Keratinocyte (primary cell): ENCODE measurements at regions not wholly inside any gene's neighbourhood (a gene's known extent, or its start where the extent isn't known, plus 50 kb on each side); places are given as distances from the start of the nearest gene placed in this dataset.

ENCODE experiments used
- CTCF ChIP-seq, 3 experiments: IDR thresholded peaks in 1 of 3; conservative IDR thresholded peaks in 1 of 3; optimal IDR thresholded peaks in 1 of 3; 2 replicates in 2 of 3; 3 replicates in 1 of 3; pipeline versions ENCODE3 to v1.5.1; 2011; ENCODE audit warnings: low read length in 3 of 3, mild to moderate bottlenecking in 3 of 3, moderate library complexity in 2 of 3, control low read depth in 1 of 3, inconsistent platforms in 1 of 3; ENCODE audit not compliant: insufficient read depth in 2 of 3; ENCODE audit errors: extremely low read depth in 1 of 3
- EZH2 ChIP-seq: IDR thresholded peaks from one replicate; pipeline ENCODE4 v1.6.1; 2012; ENCODE audit warnings: inconsistent platforms, mild to moderate bottlenecking, low read length, moderate library complexity

DNA sequence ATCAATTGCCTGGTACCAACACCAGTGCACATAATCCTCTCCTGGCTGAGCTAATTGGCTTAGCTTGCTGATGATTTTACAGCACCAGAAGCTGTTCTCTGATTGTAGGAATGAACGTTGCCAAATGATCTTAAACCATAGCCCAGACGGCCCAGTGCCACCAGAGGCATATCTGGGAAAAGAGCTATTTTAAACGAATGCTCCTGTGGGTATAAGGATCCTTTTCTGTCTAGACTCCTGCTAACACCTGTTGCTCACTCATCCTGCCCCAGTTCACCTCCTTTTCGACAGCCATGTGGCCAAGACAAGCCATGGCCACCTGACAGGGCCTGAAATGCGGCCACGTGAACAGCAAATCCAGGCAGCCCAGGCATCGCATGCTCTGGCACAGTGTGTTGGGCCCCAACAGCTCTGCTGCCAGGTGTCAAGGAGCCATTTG lies 289.9 kb upstream of the SLC30A5 start:
- TF ChIP-seq CTCF (optimal IDR thresholded peaks at IDR 0.05 in 1 of 3, IDR thresholded peaks at IDR 0.05 in 1 of 3, conservative IDR thresholded peaks at IDR 0.05 in 1 of 3; ENCODE audit: extremely low read depth in 1 of 3, insufficient read depth in 2 of 3, low read length in 3 of 3): no peak
- no peak for TF ChIP-seq EZH2
